Heart right ventricle (tissue), 16 donors: ENCODE measurements at regions not wholly inside any gene's neighbourhood (a gene's known extent, or its start where the extent isn't known, plus 50 kb on each side); places are given as distances from the start of the nearest gene placed in this dataset.

Experiments used
- ATAC-seq, 8 donors: fragments of 200-7000 bp; cut with Tn5 transposase; one replicate each; pipeline ENCODE4 v1.9.1; 2020; ENCODE audit warnings: mild to moderate bottlenecking in 8 of 8, moderate library complexity in 8 of 8, moderate number of reproducible peaks in 1 of 8
- DNase-seq, 2 donors: peaks; one replicate each; pipeline ENCODE4 v3.0.0-alpha.2; 2020
- H3K27ac ChIP-seq, 10 donors: fragments of 200-600 bp; sonication (generic) in 2 of 10; one replicate each; pipeline versions ENCODE4 v1.5.0 to v1.8.0; 2020 to 2022; ENCODE audit warnings: mild to moderate bottlenecking in 3 of 10
- H3K27me3 ChIP-seq, 7 donors: fragments of 200-600 bp; one replicate each; pipeline ENCODE4 v1.8.0; 2021 to 2022; ENCODE audit warnings: mild to moderate bottlenecking in 2 of 7
- H3K36me3 ChIP-seq, 9 donors: fragments of 200-600 bp; sonication (generic) in 1 of 9; one replicate each; pipeline versions ENCODE4 v1.5.0 to v1.8.0; 2020 to 2022; ENCODE audit warnings: mild to moderate bottlenecking in 2 of 9
- H3K4me1 ChIP-seq, 9 donors: fragments of 200-600 bp; sonication (generic) in 1 of 9; one replicate each; pipeline versions ENCODE4 v1.5.0 to v1.8.0; 2020 to 2022; ENCODE audit warnings: mild to moderate bottlenecking in 4 of 9
- H3K4me3 ChIP-seq, 10 donors: fragments of 200-600 bp; sonication (generic) in 2 of 10; one replicate each; pipeline versions ENCODE4 v1.5.0 to v1.8.0; 2020 to 2022; ENCODE audit warnings: mild to moderate bottlenecking in 7 of 10, moderate library complexity in 2 of 10
- H3K9me3 ChIP-seq, 11 donors: fragments of 200-600 bp in 10 of 11; sonication (generic) in 2 of 11; one replicate each; pipeline versions ENCODE4 v1.5.0 to v1.8.0; 2013 to 2022; ENCODE audit warnings: mild to moderate bottlenecking in 2 of 11, control low read depth in 1 of 11, moderate library complexity in 1 of 11
- CTCF ChIP-seq, 9 donors: fragments of 200-600 bp; sonication (generic) in 2 of 9; IDR thresholded peaks; one replicate each; pipeline versions ENCODE4 v1.5.0 to v1.8.0; 2021 to 2022; ENCODE audit warnings: antibody characterized with exemption in 9 of 9, mild to moderate bottlenecking in 5 of 9, moderate library complexity in 1 of 9
- WGBS, 2 donors: extraction: QIAGEN DNeasy Blood & Tissue Kit; methylation state at CpG; one replicate each; pipeline ENCODE4 v1.1.7; 2013; ENCODE audit warnings: inconsistent platforms in 1 of 2; 5-methylcytosine and 5-hydroxymethylcytosine counted together
- intact Hi-C, 10 donors: fragments of 100-400 bp; cut with DNase I; formaldehyde crosslinking; loops; one replicate each; pipeline versions ENCODE4 v1.11.1 to v1.14.2; 2022
- donor health status: Arrhythmogenic right ventricular cardiomyopathy.
- donor health status: ischemic (EF 13 %, LVEDD 7.1; RV severe dilation, severe dysfunction).
- donor health status: healthy with polysubstance abuse.
- donor health status: DM: no; HTN: yes; CAD: no.
- donor health status: DM: no; HTN: no; CAD: no.
- donor health status: ischemic (EF 25% LVEDD 6.9; RV normal size, moderate dysfunction).
- donor health status: ischemic (EF 25% LVEDD 5.7; RV mildly dilated, moderate dysfunction).
- donor health status: healthy.
- donor health status: DM: yes; HTN: yes; CAD: no.
- donor health status: Ischemic cardiomyopathy.
- donor health status: ischemic (EF 35%, LVEDD 5.7; RV mildly dilated, moderate dysfunction).
- donor health status: nonischemic (EF 11% LVEDD 7.7; RV severe dilation, severe dysfunction).
- donor health status: DM: yes; HTN: yes; CAD: no.
- donor health status: PGD.
- donor health status: ischemic (EF 29% LVEDD 5.4; RV normal size, mild dysfunction).
- donor health status: nonischemic (EF 23%, LVEDD 6.1; RV moderate dilation, normal function).

- ATAC-seq: no peak
- no peak overlapping the region for H3K27ac ChIP-seq
- no peak for TF ChIP-seq CTCF (IDR thresholded peaks at IDR 0.05)
- intact Hi-C loops: no loop called here
- H3K36me3 ChIP-seq: no peaks in the 10 kb centered on the region
- no peaks in the 10 kb centered on the region for H3K27me3 ChIP-seq
- 85 to 86% methylated on average over 3 of the region's 3 CpGs for WGBS, 2 donors
- H3K9me3 ChIP-seq: peaks cover 0 to 6% (median 0%) of the 10 kb centered on the region in 11 donors
- DNase-seq: no peak
- H3K4me3 ChIP-seq: no peak overlapping the region
- no peaks in the 10 kb centered on the region for H3K4me1 ChIP-seq
Observed at GRCh38 chr4:107253579-107254068, 217.5 kb upstream of the DKK2 start.

- no peak overlapping the region for H3K4me3 ChIP-seq
- H3K27ac ChIP-seq: no peak overlapping the region
- WGBS, 2 donors: 67% methylated on average over 4 of the region's 4 CpGs
- TF ChIP-seq CTCF (IDR thresholded peaks at IDR 0.05): no peak
- peaks cover 0 to 6% (median 0%) of the 10 kb centered on the region in 11 donors for H3K9me3 ChIP-seq
- H3K4me1 ChIP-seq: no peaks in the 10 kb centered on the region
- intact Hi-C loops: no loop called here
- ATAC-seq (no peak), DNase-seq (no peak)
- H3K36me3 ChIP-seq: no peaks in the 10 kb centered on the region
- no peaks in the 10 kb centered on the region for H3K27me3 ChIP-seq
Observed at GRCh38 chr4:107253090-107253489, 217.0 kb upstream of the DKK2 start.

- intact Hi-C loops: no loop called here
- WGBS, 2 donors: 91 to 95% methylated on average over 2 of the region's 2 CpGs
- Histone ChIP-seq H3K27ac (no peak overlapping the region), H3K4me1 (no peaks in the 10 kb centered on the region), H3K4me3 (no peak overlapping the region), H3K27me3 (no peaks in the 10 kb centered on the region), H3K9me3 (peaks cover 0 to 6% (median 0%) of the 10 kb centered on the region in 11 donors), H3K36me3 (no peaks in the 10 kb centered on the region)
- TF ChIP-seq CTCF (IDR thresholded peaks at IDR 0.05): no peak
- no peak for DNase-seq
- ATAC-seq: no peak
Observed at GRCh38 chr4:107252571-107252970, 216.5 kb upstream of the DKK2 start.

- TF ChIP-seq CTCF (IDR thresholded peaks at IDR 0.05): no peak
- no peak overlapping the region for H3K27ac ChIP-seq
- no peaks in the 10 kb centered on the region for H3K4me1 ChIP-seq
- intact Hi-C loops: no loop called here
- H3K4me3 ChIP-seq: no peak overlapping the region
- H3K36me3 ChIP-seq: no peaks in the 10 kb centered on the region
- H3K27me3 ChIP-seq: no peaks in the 10 kb centered on the region
- 63 to 64% methylated on average over 3 of the region's 3 CpGs for WGBS, 2 donors
- DNase-seq (no peak), ATAC-seq (no peak)
- H3K9me3 ChIP-seq: peaks cover 0 to 6% (median 0%) of the 10 kb centered on the region in 11 donors
Observed at GRCh38 chr4:107248571-107248970, 212.5 kb upstream of the DKK2 start.
